ENCODE measurements at regions not wholly inside any gene's neighbourhood (a gene's known extent, or its start where the extent isn't known, plus 50 kb on each side); places are given as distances from the start of the nearest gene placed in this dataset.

DNA sequence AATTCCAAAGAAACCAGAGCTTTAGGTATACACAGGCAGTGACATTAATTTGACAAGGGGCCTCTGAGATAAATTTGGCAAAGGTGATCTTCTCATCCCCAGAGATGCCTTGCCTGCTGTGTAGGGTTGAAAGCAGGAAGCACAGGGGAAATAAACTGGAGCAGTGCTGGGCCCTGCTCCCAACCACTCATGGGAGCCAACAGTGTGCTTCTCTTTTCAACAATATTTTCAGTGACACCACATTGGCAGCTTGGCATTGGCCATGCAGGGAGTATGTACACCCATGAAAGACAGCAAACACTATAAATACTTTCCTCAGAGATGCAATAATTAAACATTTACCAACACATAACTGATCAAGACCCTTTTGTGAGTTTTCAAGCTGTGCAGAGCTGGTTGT lies 90.7 kb upstream of the F13A1 start:
- TF ChIP-seq FOXA1 (IDR thresholded peaks at IDR 0.05), result no peak
- TF ChIP-seq, protein P1, sequence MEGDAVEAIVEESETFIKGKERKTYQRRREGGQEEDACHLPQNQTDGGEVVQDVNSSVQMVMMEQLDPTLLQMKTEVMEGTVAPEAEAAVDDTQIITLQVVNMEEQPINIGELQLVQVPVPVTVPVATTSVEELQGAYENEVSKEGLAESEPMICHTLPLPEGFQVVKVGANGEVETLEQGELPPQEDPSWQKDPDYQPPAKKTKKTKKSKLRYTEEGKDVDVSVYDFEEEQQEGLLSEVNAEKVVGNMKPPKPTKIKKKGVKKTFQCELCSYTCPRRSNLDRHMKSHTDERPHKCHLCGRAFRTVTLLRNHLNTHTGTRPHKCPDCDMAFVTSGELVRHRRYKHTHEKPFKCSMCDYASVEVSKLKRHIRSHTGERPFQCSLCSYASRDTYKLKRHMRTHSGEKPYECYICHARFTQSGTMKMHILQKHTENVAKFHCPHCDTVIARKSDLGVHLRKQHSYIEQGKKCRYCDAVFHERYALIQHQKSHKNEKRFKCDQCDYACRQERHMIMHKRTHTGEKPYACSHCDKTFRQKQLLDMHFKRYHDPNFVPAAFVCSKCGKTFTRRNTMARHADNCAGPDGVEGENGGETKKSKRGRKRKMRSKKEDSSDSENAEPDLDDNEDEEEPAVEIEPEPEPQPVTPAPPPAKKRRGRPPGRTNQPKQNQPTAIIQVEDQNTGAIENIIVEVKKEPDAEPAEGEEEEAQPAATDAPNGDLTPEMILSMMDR (IDR thresholded peaks at IDR 0.05; ENCODE audit: low read depth, low read length, missing input control), result no peak
- TF ChIP-seq TAF1 (conservative IDR thresholded peaks at IDR 0.05), result no peak

Data from liver (tissue), 3 donors.